Mucosa of gallbladder (tissue), 1 donor: ENCODE measurements at regions not wholly inside any gene's neighbourhood (a gene's known extent, or its start where the extent isn't known, plus 50 kb on each side); places are given as distances from the start of the nearest gene placed in this dataset.
"Not testable (repeated sequence)": the region's sequence is repeated elsewhere in the genome, so short reads cannot be mapped to it uniquely, and the experiment has no call there.

Source experiments
- DNase-seq: peaks from one replicate; pipeline ENCODE4 v3.0.0-alpha.2; 2020; ENCODE audit warnings: low spot score
- donor health status: DM: no; HTN: no; CAD: no.

- DNase-seq, result no peak
These were observed 412.1 kb downstream of the KCNJ2 start for GRCh38 chr17:70581459-70581858.

- DNase-seq, result no peak
These were observed 413.4 kb downstream of the KCNJ2 start for GRCh38 chr17:70582777-70583176.

- DNase-seq, result no peak
These were observed 414.9 kb downstream of the KCNJ2 start for GRCh38 chr17:70584255-70584654.

GRCh38 chr17:70588003-70588402, 418.7 kb downstream of the KCNJ2 start:
- no peak for DNase-seq

DNA sequence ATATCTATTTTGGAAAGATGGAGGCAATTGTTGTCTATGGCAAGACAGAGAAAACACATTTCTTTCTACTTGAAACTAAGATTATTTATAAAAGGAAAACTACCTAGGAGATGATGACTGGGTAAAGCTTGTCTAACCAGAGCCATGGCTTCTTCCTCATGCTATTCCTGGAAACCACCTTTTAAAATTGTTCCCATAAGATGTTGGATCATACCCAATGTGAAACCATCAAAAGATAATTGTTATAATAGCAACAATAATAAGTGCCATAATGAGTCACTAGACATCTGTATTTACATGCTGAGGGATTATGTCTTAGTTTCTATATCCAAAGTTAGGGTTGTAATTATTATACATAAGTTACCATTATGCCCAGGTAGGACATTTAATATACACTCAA, 428.4 kb downstream of the KCNJ2 start:
- DNase-seq, result no peak

DNA sequence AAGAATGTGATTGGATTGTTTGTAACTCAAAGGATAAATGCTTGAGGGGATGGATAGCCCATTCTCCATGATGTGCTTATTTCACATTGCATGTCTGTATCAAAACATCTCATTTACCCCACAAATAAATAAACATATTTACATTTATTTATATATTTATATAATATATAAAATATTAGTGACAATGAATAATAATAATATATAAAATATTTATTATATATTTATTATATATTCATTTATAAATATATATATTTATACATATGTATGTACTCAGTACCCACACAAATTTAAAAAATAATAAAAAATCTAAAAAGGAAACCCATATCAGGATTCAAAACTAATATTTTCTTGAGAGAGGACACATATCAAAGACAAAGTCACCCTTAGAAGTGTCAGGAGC, 429.9 kb downstream of the KCNJ2 start:
- no peak for DNase-seq

- not testable (repeated sequence) for DNase-seq
These were observed 430.6 kb downstream of the KCNJ2 start for GRCh38 chr17:70599945-70600344.

GRCh38 chr17:70603226-70603625, 433.9 kb downstream of the KCNJ2 start:
- no peak for DNase-seq

GRCh38 chr17:70604854-70605253, 435.5 kb downstream of the KCNJ2 start:
- no peak for DNase-seq

DNA sequence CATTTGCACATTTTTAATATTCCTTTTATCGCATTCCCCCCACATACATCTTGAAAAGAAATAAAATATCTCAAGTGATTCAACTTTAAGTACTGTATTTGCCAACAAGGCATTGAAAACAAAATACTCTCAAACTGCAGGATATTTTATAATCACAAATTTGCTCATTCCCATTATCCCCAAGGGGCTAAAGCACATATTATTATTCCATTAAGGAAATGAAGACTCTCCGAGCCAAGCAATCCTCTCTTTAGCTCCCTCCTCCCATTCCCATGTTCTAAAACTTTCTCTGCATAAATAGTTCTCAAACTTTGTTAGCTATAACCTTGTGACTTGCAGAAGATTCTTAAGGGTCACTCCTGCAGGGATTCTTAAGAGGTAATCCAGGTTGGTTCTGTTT, 436.8 kb downstream of the KCNJ2 start:
- DNase-seq, result no peak

GRCh38 chr17:70608193-70608592, 438.9 kb downstream of the KCNJ2 start:
- DNase-seq, result no peak

DNA sequence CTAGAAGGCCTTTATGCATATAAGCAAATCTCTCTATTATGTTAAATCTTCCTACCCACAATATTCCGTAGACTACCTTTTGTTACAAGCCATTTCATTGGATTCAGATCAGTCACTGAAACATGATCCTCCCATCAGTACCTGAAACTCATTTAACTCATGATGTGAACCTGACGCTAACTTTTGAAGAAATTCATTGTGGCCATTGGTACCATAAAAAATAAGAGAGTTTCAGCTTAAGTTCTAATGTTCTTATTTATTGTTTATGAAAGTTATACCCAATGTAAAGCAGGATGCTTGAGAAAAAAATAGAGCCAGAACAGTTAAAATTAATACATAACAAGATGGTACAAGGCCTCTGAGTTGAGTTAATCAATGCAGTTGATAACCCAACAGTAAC, 439.6 kb downstream of the KCNJ2 start:
- no peak for DNase-seq

DNA sequence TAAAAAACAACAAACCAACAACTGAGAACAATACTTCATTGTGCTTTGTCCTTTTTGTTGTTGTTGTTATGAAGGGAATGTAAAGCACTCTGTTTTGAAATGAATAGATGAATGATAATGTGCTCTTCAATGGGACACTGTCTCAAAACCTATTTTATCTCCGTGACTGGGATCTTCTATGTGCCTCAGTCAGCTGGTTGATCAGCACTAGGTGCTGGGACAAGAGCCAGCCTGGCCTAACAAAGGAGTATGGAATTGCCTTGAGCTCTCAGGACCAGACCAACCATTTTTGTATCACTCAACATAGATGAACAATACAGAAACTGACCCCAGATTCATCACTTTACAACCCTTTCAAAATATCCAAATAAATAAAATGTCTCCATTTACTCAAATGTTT, 440.2 kb downstream of the KCNJ2 start:
- DNase-seq, result no peak

DNA sequence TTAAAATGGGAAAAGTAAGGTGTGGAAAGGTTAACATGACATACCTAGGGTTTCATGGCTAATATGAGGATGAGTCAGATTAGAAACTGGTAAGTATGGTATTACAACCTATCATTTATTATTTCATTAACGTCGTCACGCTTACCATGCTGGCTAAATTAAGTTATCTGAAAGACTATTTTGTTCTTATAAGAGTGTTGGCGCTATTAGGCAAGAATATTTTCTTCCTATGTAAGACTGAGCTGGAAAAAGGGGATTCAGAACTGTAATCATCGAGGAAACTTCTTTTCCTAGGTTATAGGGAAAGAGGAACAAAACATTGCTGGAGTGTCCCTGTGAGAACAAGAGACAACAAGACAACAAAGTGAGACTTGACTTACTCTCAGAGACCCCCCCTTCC, 440.8 kb downstream of the KCNJ2 start:
- no peak for DNase-seq

- no peak for DNase-seq
These were observed 444.3 kb downstream of the KCNJ2 start for GRCh38 chr17:70613681-70614080.

- no peak for DNase-seq
These were observed 446.5 kb downstream of the KCNJ2 start for GRCh38 chr17:70615831-70616230.

- DNase-seq, result no peak
These were observed 449.3 kb downstream of the KCNJ2 start for GRCh38 chr17:70618641-70619040.

GRCh38 chr17:70621566-70621965, 452.2 kb downstream of the KCNJ2 start:
- DNase-seq, result no peak

DNA sequence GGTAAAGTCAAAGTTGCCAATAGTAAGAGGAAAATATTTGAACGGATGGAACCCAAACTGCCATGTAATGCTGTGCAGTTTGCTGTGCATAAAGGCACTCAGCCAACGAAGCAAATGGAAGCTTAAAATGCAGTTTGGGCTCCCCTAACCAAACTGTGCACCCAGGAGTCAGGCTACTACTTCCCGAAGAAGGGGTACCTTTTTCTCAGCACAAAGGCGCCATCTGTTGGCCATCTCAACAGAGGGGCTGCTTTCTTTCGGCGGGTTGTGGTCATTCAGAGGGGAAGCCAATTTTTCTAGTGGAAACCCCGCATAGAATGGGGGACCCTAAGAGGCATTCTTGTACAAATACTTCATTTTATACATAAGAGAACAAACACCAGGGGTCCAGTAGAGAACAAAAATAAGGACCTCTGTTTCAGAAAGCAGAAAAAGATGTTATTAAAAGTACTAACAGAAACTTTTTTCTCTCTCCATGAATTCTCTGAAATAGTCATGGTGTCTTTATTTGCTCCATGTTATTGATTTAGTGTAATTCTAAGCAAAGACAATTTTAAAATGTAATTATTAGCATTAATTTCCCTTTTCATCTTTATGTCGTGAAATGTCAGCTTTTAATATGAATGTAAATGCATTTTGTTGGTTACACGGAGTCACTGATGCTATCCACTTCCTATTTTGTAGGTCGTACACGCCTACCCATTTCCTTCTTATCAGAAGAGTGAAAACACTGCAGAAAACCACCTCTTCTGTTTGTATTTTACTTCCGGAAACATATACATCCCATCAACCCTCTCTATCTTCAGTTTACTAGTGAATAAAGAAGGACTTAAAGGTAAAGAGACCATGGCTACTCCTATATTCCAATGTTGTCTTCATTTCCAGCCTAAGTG, 453.3 kb downstream of the KCNJ2 start:
- peak; percentile 40 for DNase-seq

GRCh38 chr17:70624211-70624610, 454.9 kb downstream of the KCNJ2 start:
- DNase-seq, result no peak

- no peak for DNase-seq
These were observed 460.6 kb downstream of the KCNJ2 start for GRCh38 chr17:70629902-70630301.

- peak; percentile 29 for DNase-seq
These were observed 467.3 kb downstream of the KCNJ2 start for GRCh38 chr17:70636517-70637133.

GRCh38 chr17:70642059-70642458, 472.7 kb downstream of the KCNJ2 start:
- no peak for DNase-seq
